HG03460 (cell line): ENCODE measurements at regions not wholly inside any gene's neighbourhood (a gene's known extent, or its start where the extent isn't known, plus 50 kb on each side); places are given as distances from the start of the nearest gene placed in this dataset.

ENCODE experiments used
- ATAC-seq: cut with Tn5 transposase; IDR thresholded peaks from one replicate; pipeline ENCODE4 v1.9.1; 2021; ENCODE audit not compliant: unreplicated experiment

DNA sequence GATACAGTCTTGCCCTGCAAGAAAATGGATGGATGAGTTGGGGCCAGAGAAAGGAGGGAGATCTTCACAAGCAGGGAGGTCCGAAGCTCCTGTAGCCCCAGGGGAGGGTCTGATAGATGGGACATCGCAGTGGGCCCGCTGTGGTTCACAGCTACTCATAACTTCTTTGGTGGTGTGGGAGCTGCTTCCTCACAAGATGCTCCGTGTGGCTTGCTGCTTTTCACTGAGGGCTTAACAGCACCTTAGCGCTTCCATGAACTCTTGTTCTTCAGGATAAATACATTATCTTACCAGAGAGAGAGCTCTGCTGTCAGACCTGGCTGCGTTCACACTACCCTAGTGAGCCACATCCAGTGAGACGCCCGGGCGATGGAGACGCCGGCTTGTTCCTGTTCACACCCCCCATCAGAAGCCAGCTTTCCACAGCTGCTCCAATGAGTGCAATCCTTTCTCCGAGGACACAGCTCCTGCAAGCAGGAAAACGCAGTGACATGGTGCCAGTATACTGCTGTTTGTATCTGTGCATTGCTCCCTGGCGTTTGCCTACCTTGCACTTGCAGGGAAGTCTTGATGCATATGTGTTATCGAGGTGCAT is 599.8 kb downstream of the AJAP1 start:
- no peak for ATAC-seq

DNA sequence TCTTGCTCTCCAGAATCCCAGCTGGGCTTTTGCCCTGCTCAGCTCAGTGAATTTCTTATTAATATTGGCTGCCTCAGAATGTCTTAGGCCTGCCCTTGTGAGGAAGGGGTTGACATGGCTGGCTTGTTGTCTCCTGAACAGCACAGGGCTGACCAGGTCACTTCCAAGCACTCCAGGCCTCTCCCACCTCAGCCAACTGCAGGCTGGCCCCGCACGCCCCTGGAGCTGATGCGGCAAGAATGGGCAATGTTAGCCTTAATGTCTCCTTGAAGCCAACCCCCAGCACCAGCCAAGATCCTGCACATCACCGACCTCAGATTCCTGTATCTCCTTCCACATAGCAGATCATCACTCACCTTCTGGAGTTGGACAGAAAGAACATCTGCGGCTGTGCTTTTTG is 598.6 kb downstream of the AJAP1 start:
- ATAC-seq, result no peak

DNA sequence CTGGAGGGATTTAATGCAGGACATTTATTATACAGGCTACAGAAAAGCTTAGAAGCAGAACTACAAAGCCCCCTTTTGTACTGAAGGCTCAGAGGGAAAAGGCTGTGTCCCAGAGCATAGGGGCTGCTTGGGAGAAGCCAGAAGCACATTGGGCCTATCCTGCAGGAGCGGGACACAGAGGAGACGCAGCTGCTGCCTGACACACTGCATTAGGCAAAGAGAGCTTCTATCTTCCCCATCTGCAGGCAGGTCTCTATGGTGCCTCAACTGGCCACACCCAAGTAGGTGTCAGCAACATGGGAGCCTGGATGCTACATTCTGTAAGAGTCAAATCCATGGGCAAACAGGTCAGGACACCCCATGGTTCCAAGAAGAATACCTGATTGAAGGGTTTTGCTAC is 595.9 kb downstream of the AJAP1 start:
- no peak for ATAC-seq

DNA sequence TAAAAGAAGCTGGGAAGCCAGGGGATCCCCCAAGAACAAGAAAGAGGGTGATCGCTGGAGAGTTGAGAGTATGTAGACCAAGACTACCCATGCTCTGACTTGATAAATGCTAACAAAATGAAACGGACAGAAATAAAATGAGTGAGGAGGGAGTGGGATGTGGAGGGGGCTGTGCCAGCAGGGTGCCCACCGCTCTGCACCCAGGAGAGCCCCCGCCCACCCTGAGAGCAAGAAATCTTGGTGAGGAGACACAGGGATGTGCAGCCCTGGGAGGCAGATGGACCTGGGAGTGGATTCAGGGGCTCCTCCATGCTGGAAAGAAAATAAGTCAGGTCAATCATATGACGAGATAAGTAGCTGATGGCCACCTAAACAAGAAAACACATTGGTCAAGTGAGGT is 590.9 kb downstream of the AJAP1 start:
- no peak for ATAC-seq

DNA sequence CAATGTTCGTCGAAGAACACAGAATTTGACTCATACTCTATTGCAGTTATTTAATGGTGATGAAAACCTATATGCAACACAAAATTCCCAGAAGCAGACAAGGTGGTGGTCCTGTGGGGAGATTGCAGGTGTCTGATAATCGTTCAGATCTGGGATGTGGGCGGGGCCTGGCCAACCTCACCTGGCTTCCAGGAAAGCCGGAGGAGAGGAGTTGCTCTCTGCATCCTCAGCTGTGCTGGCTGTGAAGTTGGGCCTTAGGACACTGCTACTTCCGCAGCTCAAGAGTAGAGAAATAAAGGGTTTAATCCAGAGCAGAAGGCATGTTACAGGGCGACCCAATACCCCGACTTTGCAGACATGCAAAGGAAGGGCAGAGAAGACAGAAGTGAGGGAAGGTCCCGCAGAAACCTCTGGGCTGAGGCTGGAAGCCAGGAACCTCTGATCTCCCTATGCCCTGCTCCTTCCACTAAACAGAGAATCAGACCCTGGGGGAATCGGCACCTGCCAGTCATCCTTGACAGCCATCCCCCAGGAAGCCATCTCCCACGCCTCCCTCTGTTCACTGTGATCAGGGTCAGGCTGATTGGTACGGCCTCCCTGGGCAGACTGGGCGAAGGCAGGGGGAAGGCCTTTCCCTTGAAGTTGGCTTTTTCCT is 590.3 kb downstream of the AJAP1 start:
- no peak for ATAC-seq

- ATAC-seq, result no peak
Measured at GRCh38 chr1:5242850-5243249, 588.4 kb downstream of the AJAP1 start.

- ATAC-seq, result no peak
Measured at GRCh38 chr1:5239911-5240310, 585.5 kb downstream of the AJAP1 start.

DNA sequence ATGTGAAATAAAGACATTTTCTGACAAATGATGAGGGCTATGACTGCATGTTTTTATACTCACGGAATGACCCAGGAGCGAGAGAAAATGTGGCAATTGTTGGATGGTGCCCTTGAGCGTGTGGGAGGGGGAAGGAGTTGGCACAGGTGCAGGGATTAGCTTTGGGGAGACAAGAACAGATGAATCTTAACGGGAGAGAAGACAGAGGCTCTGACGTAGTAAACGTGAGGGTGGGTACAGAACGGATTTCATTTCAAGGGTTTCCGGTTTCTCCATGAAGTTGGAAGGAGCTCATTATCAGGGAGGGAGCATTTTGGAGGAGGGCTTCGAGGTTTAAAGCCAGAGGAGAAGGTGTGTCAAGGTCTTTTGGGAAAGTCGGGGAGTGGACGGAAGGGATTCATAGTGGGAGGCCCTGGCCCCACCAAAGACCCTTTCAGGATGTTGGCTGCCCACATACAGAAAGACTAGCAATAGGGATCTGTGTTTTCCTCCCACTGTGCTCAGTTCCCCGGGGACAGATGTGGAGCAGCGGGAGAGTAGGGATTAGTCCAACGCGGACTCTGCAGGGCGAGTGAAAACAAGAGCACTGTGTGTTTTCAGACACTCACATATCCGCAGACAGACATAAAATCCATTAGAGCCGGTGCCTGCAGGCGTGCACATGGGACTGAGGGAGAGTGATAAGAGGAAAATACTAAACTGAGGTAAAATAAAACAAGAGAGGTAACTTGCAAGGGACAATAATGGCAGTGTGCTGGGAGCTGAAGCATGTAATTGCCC is 584.1 kb downstream of the AJAP1 start:
- ATAC-seq, result no peak

DNA sequence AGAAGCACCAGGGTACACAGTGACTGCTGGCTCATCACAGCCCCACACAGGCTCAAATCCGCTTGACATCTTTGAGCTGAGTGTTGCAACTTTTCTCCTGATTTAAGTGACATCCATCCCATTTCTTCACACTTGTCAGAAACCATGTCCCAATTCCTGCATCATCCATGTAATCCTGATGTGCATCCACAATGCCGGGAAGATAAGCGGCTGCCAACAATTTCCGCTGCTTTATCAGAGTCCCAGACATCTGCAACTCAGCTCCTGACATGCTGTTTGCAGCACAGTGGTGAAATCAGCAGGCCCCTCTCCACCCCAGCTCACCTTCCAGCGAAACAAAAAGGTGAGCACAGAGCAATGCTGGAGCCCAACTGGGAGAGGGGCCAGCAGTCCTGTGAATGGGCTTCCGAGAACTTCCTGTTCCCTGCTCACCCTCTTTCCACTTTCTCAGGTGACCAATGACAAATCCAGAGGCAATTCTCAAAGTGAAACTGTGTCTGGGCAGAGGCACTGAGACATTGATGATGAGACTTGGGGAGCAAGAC is 581.0 kb downstream of the AJAP1 start:
- no peak for ATAC-seq

DNA sequence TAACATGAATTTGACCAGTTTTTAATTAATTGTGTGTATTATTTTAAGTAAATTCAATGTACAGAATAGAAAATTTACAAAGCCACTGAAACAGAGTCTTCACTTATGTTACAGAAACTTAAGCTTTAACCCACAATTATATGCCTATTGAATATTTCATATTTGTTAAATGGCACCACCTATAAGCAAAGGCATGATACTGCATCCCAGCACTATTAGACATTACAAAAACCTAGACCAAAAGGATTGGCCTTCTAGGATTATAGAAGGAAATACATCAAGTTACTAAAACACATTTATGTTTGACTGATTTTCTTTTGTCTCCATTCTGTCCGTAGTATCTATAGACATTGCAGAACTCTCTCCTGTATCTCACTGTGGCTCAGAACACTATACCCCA is 578.1 kb downstream of the AJAP1 start:
- no peak for ATAC-seq

GRCh38 chr1:5231541-5232315 is 577.3 kb downstream of the AJAP1 start:
- ATAC-seq, result no peak

GRCh38 chr1:5227114-5227513 is 572.7 kb downstream of the AJAP1 start:
- ATAC-seq, result no peak

- ATAC-seq, result no peak
Measured at GRCh38 chr1:5225707-5226704, 571.6 kb downstream of the AJAP1 start.

DNA sequence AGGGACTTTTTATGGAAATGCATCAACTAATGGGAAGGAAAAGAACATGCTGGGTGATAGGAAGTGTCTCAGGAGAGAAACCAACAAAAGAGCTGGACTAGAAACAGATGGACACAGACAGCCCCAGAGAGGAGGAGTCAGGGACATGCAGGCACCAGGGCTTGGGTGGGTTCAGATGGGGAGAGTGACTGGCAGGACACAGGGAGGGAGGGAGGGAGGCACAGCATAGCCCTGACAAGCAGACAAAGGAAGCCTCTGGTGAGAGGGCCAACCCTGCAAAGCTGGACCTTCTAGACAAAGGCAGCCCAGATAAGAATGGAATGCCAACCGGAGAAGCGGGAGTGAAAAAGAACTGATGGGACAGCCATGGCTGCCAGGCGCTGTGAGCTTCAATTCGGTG is 568.8 kb downstream of the AJAP1 start:
- no peak for ATAC-seq

GRCh38 chr1:5222626-5223025 is 568.2 kb downstream of the AJAP1 start:
- ATAC-seq, result no peak

GRCh38 chr1:5221451-5221850 is 567.0 kb downstream of the AJAP1 start:
- ATAC-seq, result no peak

DNA sequence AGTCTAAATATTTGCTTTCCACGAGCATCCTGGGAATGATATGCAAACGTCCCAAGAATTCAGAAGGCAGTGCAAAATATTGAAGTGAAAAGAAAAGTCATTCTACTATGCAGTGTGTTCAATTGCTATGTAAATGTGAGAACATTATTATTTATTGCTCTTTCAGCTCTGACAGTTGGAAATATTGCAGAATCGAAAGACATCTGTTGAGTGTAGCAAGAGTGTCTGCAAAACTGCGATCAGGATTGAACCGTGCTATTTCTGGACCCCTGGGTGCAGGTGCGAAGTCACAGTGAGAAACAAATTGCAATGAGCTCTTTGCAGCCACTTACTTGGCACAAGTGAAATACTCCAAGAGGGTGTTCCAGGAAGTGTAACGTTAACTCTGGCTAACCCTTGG is 566.4 kb downstream of the AJAP1 start:
- no peak for ATAC-seq

DNA sequence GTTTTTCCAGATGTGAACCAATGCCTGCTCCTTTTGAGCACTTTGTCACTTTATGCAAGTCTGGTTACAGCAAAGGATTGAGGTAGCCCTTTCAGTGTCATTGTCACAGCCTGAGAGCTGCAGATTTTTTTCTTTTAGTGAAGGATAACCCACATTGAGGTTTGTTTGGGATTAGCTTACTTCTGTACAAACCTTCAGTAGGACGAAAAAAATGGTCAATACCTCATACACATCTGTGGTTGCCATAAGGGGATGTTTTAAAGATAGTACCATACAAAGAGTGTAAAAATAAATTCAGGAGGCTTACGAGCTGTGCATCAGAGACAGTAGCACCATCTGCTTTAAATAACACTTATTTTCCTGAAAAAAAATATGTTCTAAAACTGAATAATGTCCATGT is 566.0 kb downstream of the AJAP1 start:
- no peak for ATAC-seq

GRCh38 chr1:5200006-5200405 is 545.6 kb downstream of the AJAP1 start:
- ATAC-seq, result no peak

DNA sequence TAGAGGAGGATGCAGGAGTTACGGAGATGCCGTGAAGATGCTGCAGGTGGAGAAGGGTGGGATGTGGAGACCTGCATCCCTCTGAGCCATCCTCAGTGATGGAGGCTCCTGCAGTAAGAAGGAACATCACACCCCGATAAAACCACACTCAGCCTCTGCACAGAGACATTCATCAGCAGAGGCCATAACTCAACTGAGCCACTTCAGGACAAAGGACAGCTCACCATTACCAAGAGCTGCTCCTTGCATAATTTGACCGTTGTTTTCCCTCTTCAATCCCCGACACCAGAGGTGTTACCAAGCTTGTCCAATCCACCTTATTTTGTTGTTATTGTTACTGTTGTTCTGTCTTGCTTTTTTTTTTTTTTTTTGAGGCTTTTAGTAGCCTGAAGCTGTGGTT is 543.9 kb downstream of the AJAP1 start:
- no peak for ATAC-seq
